ENCODE measurements at regions not wholly inside any gene's neighbourhood (a gene's known extent, or its start where the extent isn't known, plus 50 kb on each side); places are given as distances from the start of the nearest gene placed in this dataset.

- no peak for TF ChIP-seq PKNOX1 (IDR thresholded peaks at IDR 0.05)
- no peak for TF ChIP-seq NFYA (IDR thresholded peaks at IDR 0.05; ENCODE audit: borderline replicate concordance, low read depth, low read length)
- TF ChIP-seq CHD2 (IDR thresholded peaks at IDR 0.05; ENCODE audit: borderline replicate concordance, low read depth, low read length): no peak
Observed at GRCh38 chr12:42809226-42809625, 219.7 kb upstream of the PRICKLE1 start (continued).

GRCh38 chr12:42807766-42808165, 218.2 kb upstream of the PRICKLE1 start:
- ChIA-PET CTCF (no interaction called here), POLR2A (no interaction called here), SMC1A (ENCODE audit: uncharacterized antibody, unreplicated experiment) (no interaction called here), RAD21 (ENCODE audit: unreplicated experiment) (no interaction called here)
- no peaks in the 10 kb centered on the region for H3K79me2 ChIP-seq (ENCODE audit: control insufficient read depth, insufficient read depth, low read length)
- no peak for DNase-seq (ENCODE audit: low read depth, low spot score)
- H3K4me1 ChIP-seq (ENCODE audit: control insufficient read depth, insufficient read depth, low read length): no peaks in the 10 kb centered on the region
- no peak overlapping the region for H3K4me2 ChIP-seq (ENCODE audit: control insufficient read depth, insufficient read depth)
- H3K36me3 ChIP-seq (ENCODE audit: control insufficient read depth in 2 of 2, insufficient read depth in 2 of 2, low read length in 1 of 2): no peaks in the 10 kb centered on the region
- 74% methylated on average over 3 of the region's 3 CpGs for WGBS (ENCODE audit: insufficient coverage, insufficient replicate concordance, low lambda C conversion rate, missing lambda C conversion rate)
- in situ Hi-C loops (cut with MboI) (no loop called here), intact Hi-C loops (cut with micrococcal nuclease; ENCODE audit: unreplicated experiment) (no loop called here)
- FAIRE-seq: no peak
- H3K9me3 ChIP-seq (replicated peaks; ENCODE audit: control insufficient read depth, insufficient read depth, low read length): no peaks in the 10 kb centered on the region
- H3K4me3 ChIP-seq: no peak overlapping the region
- BruUV-seq (replicated peaks): no TSS peak
- H4K20me1 ChIP-seq (ENCODE audit: control insufficient read depth, insufficient read depth): no peaks in the 10 kb centered on the region
- no peaks in the 10 kb centered on the region for H3K27me3 ChIP-seq (replicated peaks in 1 of 2; ENCODE audit: control insufficient read depth in 2 of 2, insufficient read depth in 2 of 2, low read length in 1 of 2)
- H3K9ac ChIP-seq (ENCODE audit: control insufficient read depth, insufficient read depth, low read length): no peak overlapping the region
- H3K27ac ChIP-seq (ENCODE audit: control insufficient read depth, insufficient read depth): no peak overlapping the region
- ATAC-seq: no peak
- TF ChIP-seq FOXM1 (IDR thresholded peaks at IDR 0.05; ENCODE audit: low read depth, low read length) (no peak), MTA2 (IDR thresholded peaks at IDR 0.05; ENCODE audit: low read depth) (no peak), ZBTB4 (CRISPR knock-in tag; IDR thresholded peaks at IDR 0.05) (no peak)
- TF ChIP-seq, protein P1, sequence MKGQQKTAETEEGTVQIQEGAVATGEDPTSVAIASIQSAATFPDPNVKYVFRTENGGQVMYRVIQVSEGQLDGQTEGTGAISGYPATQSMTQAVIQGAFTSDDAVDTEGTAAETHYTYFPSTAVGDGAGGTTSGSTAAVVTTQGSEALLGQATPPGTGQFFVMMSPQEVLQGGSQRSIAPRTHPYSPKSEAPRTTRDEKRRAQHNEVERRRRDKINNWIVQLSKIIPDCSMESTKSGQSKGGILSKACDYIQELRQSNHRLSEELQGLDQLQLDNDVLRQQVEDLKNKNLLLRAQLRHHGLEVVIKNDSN (IDR thresholded peaks at IDR 0.05; ENCODE audit: borderline replicate concordance, extremely low read length, insufficient read depth, low read depth, low read length): no peak
- no peak overlapping the region for H2AFZ ChIP-seq (ENCODE audit: control insufficient read depth, low read depth, low read length)

Measured in GM12878 (cell line).